GM03348 (cell line): ENCODE measurements at regions not wholly inside any gene's neighbourhood (a gene's known extent, or its start where the extent isn't known, plus 50 kb on each side); places are given as distances from the start of the nearest gene placed in this dataset.
"Not testable (repeated sequence)": the region's sequence is repeated elsewhere in the genome, so short reads cannot be mapped to it uniquely, and the experiment has no call there.

Experiments used
- DNase-seq: peaks from one replicate; pipeline ENCODE4 v3.0.0; 2012; ENCODE audit warnings: low spot score

DNA sequence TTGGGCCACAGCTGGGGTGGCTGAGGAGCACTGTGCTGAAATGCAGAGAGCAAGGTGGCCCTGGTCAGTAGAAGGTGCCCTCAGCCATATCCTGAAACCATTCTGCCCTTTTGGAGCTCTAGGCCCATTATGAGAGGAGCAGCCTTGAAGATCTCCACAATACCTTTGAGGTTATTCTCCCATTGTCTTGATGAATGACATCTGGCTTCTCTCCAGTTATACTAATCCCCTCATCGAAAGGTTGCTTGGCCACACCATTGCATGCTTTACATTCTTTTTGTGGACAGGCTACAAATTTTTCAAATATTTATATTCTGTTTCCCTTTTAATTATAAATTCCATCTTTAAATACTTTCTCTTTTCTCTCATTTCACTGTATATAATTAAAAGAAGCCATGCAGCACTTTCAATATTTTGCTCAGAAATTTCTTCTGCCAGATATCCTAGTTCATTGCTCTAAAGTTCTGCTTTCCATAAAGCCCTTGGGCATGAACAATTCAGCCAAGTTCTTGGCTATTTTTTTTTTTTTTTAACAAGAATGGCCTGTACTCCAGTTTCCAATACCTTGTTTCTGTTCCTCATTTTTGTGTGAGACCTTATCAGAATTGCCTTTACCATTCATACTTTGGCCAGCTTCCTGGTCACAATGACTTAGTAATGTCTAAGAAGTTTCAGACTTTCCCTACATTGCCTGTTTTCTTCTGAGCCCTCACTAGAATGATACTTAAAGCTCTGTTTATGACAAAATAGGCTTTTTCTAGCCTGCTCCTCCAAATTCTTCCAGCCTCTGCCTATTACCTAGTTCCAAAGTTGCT is 138.9 kb upstream of the SGO1 start:
- no peak for DNase-seq

DNA sequence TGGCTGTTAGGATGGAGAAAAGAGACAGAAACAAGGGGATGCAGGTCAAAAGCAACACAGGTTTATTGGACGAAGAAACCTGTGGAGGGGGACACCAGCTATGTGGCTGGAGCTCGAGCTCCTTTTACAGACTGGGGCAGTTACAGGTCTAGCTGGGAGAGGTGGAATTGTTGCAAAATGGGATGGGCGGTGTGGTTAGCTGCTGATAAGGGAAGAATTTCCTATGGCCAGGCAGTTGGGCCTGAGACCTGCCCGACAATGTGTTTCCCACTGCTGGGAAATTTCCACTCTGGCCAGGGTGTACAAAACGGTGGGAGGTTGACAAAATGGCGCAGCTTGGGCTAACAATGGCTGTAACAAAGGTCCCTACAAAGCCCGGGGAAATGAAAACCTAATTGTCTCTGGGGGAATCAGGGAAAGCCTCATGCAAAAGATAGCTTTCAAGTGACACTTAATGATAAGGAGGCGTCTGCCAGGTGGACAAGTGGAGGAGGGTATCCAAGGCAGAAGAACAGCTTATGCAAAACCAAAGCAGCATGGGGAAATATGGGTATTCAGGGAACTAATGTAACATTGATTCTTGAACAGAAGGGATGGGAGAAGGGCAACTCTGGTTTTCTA is 137.4 kb upstream of the SGO1 start:
- DNase-seq, result no peak

DNA sequence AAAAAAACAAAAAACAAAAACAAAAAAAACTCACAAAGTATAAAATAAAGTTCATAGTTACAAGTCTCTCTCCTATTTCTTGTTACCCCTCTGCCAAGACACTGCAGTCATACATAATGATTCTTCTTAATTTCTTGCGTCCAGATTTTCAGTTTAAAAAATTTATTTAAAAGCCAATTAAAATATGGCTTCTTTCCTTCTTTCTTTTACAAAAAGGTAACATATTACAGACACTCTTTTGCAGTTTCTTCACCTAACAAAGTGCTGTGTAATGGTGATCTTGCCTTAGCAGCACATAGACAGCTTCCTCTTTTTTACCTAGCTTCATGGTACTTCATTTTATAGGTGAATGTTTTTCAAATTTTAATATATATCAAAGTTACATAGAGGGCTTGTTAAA is 136.1 kb upstream of the SGO1 start:
- DNase-seq, result no peak

DNA sequence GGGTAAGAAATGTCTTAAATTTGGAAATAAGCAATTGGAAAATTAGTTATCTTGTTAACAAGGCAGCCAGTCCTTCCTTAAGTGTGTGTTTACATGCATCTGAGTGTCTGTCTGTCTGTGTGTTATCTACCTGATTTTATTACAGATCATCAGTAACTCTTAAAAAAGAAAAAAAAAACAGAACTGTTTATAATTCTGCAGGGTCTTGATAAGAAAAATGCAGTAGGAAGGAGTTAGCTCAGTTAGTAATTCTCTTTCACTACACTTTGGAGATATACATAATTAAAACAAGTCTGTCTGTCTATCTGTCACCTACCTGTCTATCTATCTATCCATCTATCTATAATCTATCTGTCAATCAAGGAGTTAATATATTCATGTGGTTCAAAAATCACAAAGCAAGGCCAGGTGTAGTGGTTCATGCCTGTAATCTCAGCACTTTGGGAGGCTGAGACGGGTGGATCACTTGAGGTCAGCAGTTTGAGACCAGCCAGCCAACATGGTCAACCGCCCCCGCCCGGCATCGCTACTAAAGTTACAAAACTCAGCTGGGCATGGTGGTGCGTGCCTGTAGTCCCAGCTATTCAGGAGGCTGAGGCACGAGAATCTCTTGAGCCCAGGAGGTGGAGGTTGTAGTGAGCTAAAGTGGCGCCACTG is 135.5 kb upstream of the SGO1 start:
- DNase-seq, result no peak

DNA sequence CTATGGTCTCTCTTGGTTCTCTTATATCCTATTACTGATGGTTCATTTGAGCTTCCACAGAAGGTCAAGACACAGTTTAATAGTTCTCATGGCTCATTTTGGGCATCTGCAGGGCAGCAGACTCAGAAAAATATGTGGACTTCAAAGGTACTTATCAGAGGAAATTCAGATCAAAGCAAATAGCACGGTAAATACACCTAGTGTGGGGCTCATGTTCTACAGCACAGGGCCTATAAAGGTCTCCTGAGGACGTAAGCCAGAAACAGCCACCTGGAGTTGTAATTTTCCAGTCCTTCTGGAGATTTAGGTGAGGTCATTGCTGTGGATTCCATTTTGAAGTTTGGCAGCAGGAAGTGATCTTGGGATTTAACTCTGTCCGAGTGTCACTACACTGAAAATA is 134.5 kb upstream of the SGO1 start:
- no peak for DNase-seq

DNA sequence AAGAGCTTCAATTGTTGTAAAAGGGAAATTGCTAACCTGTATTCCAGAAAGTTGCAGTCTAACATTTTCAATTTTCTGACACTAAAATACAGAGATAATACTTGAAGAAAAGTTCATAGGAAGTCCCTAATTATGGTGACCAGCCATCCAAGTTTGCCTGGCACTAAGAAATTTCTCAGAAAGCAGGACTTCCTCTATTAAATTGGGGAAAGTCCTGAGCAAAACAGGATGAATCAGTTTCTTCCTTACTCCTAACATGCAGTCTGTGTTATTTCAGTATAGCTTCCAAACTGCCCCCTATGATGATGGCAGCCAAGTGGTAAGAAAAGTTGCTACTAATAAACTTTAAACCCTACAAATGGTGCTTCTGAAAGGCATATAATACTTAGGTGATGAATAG is 133.5 kb upstream of the SGO1 start:
- DNase-seq, result no peak

DNA sequence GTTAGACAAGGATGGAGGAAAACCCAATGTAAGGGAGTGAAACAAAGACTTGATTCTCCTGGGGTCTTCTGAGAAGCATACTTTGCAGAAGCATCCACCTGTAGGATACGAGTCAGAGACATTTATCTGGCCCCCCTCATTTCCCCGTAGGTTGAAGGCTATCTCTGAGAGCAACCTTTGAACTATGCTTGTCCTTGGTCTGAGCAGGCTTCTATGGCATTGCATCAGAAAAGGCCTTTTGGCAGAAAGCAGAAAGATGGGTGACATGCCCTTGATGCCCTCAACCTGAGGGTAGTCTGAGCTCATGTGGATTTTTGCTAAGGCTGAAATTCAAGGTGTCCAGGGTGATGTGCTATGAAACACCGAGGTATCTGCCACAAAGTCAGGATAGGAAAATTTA is 131.6 kb upstream of the SGO1 start:
- DNase-seq, result no peak

DNA sequence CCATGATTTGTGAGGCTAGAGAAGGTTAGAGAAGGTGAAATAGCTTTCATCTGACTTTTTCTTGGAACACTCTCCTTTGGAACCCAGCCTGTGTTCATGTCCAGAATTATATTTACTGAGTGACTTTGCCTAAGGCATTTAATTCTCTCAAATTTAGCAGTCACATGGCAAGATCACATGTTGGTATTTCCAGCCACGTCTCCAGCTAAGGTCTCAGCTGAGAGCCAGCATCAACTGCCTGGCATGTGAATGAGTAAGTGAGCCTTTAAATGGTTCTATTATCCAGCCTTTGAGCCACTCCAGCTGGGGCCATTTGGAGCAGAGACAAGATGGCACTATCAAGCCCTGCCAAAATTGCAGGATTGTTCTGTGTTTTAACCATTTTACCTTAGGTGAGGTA is 130.2 kb upstream of the SGO1 start:
- no peak for DNase-seq

DNA sequence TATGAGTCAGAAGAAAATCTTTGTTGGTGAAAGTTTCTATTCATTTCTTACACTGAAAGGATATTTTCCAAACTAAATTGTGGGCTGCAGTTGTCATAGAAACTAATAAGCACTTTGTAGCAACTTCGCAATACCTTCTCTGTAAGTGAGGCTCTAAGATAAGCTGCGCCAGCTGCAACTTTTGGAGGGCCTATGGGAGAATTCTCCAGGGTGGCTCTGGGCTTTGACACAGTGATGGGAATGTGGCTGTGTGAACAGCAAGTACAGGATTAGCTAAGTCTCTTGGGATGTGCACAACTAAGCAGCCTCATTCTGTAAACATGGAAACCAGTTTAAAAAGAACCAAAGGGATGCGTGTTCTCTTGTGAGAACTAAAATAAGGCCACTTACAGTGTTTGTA is 124.6 kb upstream of the SGO1 start:
- DNase-seq, result no peak

DNA sequence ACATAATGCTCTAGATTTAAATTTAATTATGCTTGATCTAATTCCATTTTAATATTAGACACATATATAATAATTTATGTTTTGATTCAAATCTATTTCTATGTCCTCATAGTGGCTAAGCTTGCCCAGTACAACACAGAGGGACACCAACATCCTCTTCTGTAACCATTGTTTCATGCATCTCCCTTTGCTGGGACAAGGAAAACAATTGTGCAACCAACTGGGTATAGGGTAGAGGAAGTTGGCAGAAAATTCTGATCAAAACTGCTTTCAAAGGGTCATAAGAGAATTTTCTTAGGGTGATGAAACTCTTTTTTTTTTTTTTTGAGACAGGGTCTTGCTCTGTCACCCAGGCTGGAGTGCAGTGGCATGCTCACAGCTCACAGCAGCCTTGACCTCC is 121.4 kb upstream of the SGO1 start:
- no peak for DNase-seq

DNA sequence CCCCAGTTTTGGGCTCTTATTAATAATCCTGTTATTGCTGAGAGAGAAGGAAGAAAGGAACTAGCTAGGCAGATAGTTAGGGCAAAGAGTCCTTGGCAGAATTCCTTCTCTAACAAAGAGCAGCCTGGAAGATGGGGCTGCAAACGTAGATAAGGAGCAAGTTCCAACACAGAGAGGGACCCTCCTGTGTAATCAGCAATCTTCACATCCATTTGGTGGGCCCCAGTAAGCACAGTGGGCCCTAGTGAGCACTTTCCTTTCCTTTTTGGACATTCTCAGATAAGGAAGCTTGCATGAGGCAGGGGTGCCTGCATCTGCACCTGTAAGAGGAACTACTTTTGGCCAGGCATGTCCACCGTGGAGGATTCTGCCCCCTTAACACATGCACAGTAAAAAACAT is 119.6 kb upstream of the SGO1 start:
- no peak for DNase-seq

DNA sequence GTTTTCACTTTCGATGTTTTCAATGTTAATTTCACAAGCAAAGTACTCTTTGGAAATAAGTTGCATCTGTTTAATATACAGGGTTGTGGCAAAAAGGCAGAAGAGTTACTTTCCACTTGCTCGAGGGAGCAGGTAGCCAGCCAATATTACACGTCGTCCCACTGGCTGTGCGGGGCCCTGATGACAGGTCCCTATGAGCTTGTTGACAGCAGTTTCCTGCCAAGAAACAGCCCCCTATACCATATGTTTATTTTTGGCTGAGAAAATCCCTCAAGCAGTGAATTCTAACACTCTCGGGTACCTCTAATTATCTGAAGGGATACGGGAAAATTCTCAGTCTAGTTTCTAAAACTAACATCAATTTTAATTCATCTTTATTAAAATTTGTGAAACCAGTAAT is 116.8 kb upstream of the SGO1 start:
- no peak for DNase-seq

DNA sequence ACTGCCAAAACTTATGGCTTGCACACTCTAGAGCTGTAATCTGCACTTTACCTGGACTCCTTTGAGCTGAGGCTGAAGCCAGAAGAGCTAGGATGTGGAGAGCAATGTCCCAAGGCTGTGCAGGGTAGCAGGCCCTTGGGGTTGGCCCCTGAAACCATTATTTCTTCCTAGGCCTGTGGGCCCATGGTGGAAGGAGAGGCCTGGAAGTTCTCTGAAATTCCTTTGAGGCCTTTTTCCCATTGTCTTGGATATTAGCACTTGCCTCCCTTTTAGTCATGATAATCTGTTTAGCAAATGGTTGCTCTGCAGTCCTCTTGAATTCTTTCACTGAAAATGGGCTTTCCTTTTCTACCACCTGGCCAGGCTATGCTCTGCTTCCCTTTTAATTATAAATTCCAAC is 102.0 kb upstream of the SGO1 start:
- no peak for DNase-seq

DNA sequence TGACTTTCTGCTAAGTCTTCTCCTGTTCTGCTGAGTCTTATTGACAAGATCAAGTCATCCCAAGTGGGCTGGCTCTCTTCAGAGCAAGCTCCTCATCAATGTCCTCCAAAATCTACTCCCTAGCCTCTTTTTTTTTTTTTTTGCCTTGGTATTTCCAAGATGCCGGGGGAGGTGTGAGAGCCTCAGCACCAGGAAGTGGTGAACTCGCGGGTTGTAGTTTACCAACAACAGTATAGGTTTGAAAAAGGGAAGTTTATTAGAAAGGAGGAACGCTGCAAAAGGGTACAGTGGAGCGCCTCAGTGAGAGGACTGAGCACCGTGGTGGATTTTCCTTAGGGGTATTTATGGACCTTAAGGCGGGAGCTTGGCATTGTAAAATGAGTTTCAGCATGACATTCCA is 94.3 kb upstream of the SGO1 start:
- no peak for DNase-seq

DNA sequence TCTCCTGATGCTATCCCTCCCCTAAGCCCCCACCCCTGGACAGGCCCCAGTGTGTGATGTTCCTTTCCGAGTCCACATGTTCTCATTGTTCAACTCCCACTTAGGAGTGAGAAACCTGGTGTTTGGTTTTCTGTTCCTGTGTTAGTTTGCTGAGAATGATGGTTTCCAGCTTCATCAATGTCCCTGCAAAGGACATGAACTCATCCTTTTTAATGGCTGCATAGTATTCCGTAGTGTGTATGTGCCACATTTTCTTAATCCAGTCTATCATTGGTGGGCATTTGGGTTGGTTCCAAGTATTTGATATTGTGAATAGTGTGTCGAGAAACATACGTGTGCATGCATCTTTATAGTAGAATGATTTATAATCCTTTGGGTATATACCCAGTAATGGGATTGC is 80.0 kb upstream of the SGO1 start:
- DNase-seq, result not testable (repeated sequence)

DNA sequence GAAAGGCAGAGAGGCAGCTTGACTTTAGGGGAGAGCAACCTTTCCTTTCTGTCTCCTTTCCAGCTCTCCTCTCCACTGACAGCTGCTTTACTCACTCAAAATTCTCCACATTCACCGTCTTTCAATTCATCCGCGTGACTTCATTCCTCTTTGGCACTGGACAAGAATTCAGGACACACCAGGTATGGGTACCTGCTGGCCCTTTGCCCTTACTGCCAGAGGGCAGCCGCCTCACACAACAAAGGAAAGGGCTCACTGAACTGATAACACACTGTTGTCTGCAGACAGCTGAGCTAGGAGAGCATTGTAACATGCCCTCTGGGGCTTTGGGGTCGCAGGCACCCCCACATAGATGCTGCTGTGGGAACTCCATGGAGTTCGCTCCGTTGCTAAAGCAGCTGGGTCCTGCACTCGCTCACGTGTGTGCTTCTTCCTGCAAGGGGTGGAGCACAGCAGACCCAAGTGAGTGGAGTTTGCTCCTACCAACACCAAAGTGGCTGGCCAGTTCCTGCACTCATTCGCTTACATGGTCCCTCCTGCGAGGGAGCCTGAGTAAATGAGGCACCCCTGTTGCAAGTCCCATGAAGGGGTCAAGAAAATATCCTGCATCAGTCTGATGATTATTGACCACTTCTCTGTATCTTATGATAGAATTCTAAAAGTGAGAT is 79.0 kb upstream of the SGO1 start:
- DNase-seq, result no peak

DNA sequence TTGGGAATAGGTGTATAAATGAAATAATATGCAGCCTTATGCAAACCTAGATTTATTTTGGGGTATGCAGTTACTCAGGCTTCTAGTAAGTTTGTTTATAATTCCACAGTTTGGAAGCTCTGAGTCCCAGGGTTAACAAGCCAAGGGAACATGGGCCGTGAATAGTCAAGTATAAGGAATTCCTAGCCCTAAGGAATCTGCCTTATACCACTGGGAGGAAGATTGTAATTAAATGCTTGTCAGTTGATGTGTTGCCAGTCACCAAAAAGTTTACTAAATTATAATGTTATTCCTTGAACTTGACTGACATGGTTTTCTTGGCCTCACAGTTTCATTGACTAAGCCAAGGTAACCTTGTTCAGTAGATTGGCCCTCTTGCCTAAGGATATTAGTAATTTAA is 72.4 kb upstream of the SGO1 start:
- DNase-seq, result no peak

DNA sequence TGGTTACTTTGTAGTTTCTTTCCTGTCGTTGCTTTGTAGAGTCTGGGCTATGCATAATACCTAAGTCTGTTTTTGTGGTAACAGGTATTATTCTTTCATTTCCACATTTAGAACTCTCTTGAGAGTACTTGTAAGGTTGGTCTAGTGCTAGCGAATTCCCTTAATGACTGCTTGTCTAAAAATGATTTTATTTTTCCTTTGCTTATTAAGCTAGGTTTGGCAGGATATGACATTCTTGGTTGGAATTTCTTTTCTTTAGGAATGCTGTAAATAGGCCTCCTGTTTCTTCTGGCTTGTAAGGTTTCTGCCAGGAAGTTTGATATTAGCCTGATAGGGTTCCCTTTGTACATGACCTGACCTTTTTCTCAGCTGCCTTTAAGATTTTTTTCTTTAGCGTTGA is 70.1 kb upstream of the SGO1 start:
- DNase-seq, result no peak

DNA sequence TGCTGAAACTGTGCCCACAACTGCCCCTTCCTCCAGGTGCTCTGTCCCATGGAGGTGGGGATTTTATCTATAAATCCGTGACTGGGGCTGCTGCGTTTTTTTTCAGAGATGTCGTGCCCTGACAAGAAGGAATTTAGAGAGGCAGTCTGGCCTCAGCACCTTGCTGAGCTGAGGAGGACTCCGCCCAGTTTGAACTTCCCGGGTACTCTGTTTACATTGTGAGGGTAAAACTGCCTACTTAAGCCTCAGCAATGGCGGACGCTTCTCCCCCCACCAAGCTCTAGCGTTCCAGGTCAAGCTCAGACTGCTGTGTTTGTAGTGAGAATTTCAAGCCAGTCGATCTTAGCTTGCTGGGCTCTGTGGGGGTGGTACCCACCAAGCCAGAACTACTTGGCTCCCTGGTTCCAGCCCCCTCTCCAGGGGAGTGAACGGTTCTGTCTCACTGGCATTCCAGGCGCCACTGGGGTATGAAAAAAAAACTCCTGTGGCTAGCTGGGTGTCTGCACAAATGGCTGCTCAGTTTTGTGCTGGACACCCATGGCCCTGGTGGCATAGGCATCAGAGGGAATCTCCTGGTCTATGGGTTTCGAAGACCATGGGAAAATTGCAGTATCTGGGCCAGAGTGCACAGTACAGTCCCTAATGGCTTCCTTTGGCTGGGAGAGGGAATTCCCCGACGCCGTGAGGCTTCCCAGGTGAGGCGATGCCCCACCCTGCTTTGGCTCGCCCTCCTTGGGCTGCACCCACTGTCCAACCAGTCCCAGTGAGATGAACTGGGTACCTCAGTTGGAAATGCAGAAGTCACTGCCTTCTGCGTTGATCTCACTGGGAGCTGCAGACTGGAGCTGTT is 68.5 kb upstream of the SGO1 start:
- DNase-seq, result no peak

DNA sequence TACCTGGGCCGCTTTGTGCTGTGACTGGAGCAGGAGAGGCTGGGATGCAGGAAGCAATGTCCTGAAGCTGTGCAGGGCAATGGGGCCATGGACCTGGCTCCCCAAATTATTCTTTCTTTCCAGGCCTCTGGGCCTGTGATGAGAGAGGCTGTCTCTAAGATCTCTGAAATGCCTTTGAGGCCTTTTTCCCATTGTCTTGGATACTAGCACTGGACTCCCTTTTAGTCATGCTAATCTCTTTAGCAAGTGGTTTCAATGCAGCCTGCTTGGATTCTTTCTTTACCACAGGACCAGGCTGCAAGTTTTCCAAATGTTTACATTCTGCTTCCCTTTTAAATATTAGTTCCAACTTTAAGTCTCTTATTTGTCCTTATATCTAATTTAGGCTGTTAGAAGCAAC is 64.8 kb upstream of the SGO1 start:
- DNase-seq, result no peak

DNA sequence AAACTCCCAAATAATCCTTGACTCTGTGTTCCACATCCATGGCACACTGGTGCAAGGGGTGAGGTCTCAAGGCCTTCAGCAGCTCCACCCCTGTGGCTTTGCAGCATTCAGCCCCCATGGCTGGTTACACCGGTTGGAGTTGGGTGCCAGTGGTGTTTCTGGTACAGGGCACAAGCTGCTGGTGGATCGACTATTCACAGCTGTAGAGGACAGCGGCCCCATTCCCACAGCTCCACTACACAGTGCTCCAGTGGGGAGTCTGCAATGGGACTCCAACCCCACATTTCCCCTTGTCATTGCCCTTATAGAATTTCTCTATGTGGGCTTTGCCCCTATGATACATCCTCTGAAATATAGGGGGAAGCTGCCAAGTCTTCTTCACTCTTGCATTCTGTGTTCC is 64.3 kb upstream of the SGO1 start:
- no peak for DNase-seq

DNA sequence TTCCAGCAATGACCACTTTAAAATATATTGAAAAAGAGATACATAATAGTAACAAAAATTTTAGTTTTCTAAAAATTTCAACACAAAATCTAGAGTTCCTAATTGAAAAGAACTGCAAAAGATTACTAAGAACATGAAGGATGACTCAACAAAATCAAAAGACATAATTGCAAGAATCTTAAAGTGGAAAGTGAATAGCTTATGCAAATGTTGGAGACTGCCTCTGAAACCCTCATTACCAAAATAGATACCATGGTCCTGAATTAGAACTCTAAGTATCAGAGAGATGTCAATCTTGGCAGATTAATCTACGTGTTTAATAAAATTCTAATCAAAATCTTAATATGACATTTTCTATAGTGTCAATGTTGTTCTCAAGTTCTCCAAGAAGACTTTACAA is 60.7 kb upstream of the SGO1 start:
- DNase-seq, result no peak
